ENCODE measurements at regions not wholly inside any gene's neighbourhood (a gene's known extent, or its start where the extent isn't known, plus 50 kb on each side); places are given as distances from the start of the nearest gene placed in this dataset.

GRCh38 chr16:85555719-85556455 lies 57.2 kb upstream of the GSE1 start:
- in situ Hi-C loops (cut with HindIII; ENCODE audit: low sequenced_read_pairs), result no loop called here

GRCh38 chr16:85556456-85557082 lies 56.6 kb upstream of the GSE1 start:
- in situ Hi-C loops (cut with HindIII; ENCODE audit: low sequenced_read_pairs), result no loop called here

- in situ Hi-C loops (cut with HindIII; ENCODE audit: low sequenced_read_pairs), result no loop called here
These were observed 55.8 kb upstream of the GSE1 start for GRCh38 chr16:85557083-85557970.

- in situ Hi-C loops (cut with HindIII; ENCODE audit: low sequenced_read_pairs), result no loop called here
These were observed 55.0 kb upstream of the GSE1 start for GRCh38 chr16:85557971-85558657.

GRCh38 chr16:85560932-85561247 lies 52.2 kb upstream of the GSE1 start:
- in situ Hi-C loops (cut with HindIII; ENCODE audit: low sequenced_read_pairs), result no loop called here

- in situ Hi-C loops (cut with HindIII; ENCODE audit: low sequenced_read_pairs), result no loop called here
These were observed 51.7 kb upstream of the GSE1 start for GRCh38 chr16:85561248-85562092.

GRCh38 chr16:85562093-85562786 lies 50.9 kb upstream of the GSE1 start:
- in situ Hi-C loops (cut with HindIII; ENCODE audit: low sequenced_read_pairs), result no loop called here

- in situ Hi-C loops (cut with HindIII; ENCODE audit: low sequenced_read_pairs), result no loop called here
These were observed 50.1 kb upstream of the GSE1 start for GRCh38 chr16:85563034-85563433.

Data from endothelial cell of hepatic sinusoid (primary cell).